ENCODE measurements at regions not wholly inside any gene's neighbourhood (a gene's known extent, or its start where the extent isn't known, plus 50 kb on each side); places are given as distances from the start of the nearest gene placed in this dataset.

DNA sequence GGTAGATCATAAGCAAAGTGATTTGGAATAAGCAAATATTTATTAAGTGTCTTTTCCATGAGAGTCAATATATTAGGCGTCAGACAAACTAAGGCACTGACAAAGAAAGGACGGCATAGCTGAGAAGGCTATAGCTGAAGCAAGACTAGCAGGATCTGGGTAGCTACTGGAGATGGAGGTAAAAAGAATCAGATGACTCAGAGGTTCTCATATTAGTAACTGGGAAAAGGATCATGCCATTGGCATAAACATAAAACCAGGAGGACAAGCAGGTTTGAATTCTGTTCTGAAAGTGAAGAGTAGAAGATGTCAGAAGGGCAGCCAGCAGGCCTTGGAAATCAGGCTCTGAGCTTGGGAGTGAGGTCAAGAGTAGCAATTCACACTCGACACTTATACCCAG lies 531.9 kb downstream of the PTPRC start:
- TF ChIP-seq, protein P1, sequence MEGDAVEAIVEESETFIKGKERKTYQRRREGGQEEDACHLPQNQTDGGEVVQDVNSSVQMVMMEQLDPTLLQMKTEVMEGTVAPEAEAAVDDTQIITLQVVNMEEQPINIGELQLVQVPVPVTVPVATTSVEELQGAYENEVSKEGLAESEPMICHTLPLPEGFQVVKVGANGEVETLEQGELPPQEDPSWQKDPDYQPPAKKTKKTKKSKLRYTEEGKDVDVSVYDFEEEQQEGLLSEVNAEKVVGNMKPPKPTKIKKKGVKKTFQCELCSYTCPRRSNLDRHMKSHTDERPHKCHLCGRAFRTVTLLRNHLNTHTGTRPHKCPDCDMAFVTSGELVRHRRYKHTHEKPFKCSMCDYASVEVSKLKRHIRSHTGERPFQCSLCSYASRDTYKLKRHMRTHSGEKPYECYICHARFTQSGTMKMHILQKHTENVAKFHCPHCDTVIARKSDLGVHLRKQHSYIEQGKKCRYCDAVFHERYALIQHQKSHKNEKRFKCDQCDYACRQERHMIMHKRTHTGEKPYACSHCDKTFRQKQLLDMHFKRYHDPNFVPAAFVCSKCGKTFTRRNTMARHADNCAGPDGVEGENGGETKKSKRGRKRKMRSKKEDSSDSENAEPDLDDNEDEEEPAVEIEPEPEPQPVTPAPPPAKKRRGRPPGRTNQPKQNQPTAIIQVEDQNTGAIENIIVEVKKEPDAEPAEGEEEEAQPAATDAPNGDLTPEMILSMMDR (IDR thresholded peaks at IDR 0.05): no peak
- no peak for TF ChIP-seq POLR2A (IDR thresholded peaks at IDR 0.05)

All from Peyer's patch (tissue), 4 donors.